Left lung (tissue), 4 donors: ENCODE measurements at regions not wholly inside any gene's neighbourhood (a gene's known extent, or its start where the extent isn't known, plus 50 kb on each side); places are given as distances from the start of the nearest gene placed in this dataset.

Experiments used
- ATAC-seq: fragments of 200-7000 bp; cut with Tn5 transposase; one replicate; pipeline ENCODE4 v1.9.1; 2020; ENCODE audit warnings: moderate library complexity
- DNase-seq, 4 donors: peaks; one replicate each; pipeline ENCODE4 v3.0.0-alpha.2; 2013 to 2020
- H3K27ac ChIP-seq, 2 donors: fragments of 200-600 bp; sonication (generic) in 1 of 2; one replicate each; pipeline versions ENCODE4 v1.5.0 to v1.8.0; 2020 to 2021
- H3K27me3 ChIP-seq, 2 donors: fragments of 200-600 bp; sonication (generic) in 1 of 2; one replicate each; pipeline versions ENCODE4 v1.5.0 to v1.8.0; 2020 to 2021
- H3K36me3 ChIP-seq, 2 donors: fragments of 200-600 bp; sonication (generic) in 1 of 2; one replicate each; pipeline versions ENCODE4 v1.5.0 to v1.8.0; 2020 to 2021
- H3K4me1 ChIP-seq, 2 donors: fragments of 200-600 bp; one replicate each; pipeline ENCODE4 v1.8.0; 2021
- H3K4me3 ChIP-seq, 2 donors: fragments of 200-600 bp; sonication (generic) in 1 of 2; one replicate each; pipeline versions ENCODE4 v1.5.0 to v1.8.0; 2020 to 2021; ENCODE audit warnings: mild to moderate bottlenecking in 1 of 2
- H3K9me3 ChIP-seq, 2 donors: fragments of 200-600 bp; sonication (generic) in 1 of 2; one replicate each; pipeline versions ENCODE4 v1.5.0 to v1.8.0; 2020 to 2021
- intact Hi-C, 2 donors: fragments of 100-400 bp; cut with DNase I; formaldehyde crosslinking; loops; one replicate each; pipeline versions ENCODE4 v1.11.2 to v1.14.2; 2022
- TF ChIP-seq, protein P1 (sequence below), 2 donors: fragments of 200-600 bp; sonication (generic) in 1 of 2; IDR thresholded peaks; one replicate each; pipeline versions ENCODE4 v1.5.0 to v1.8.0; 2021; ENCODE audit warnings: antibody characterized with exemption in 2 of 2
- donor health status: DM: no; HTN: yes; CAD: no.
- donor health status: DM: no; HTN: no; CAD: no.

GRCh38 chr5:7221041-7221440 is 174.9 kb upstream of the ADCY2 start:
- Histone ChIP-seq H3K4me1 (no peaks in the 10 kb centered on the region), H3K36me3 (no peaks in the 10 kb centered on the region), H3K27me3 (no peaks in the 10 kb centered on the region), H3K27ac (no peak overlapping the region), H3K9me3 (no peaks in the 10 kb centered on the region), H3K4me3 (no peak overlapping the region)
- DNase-seq (no peak), ATAC-seq (no peak)
- TF ChIP-seq, protein P1, sequence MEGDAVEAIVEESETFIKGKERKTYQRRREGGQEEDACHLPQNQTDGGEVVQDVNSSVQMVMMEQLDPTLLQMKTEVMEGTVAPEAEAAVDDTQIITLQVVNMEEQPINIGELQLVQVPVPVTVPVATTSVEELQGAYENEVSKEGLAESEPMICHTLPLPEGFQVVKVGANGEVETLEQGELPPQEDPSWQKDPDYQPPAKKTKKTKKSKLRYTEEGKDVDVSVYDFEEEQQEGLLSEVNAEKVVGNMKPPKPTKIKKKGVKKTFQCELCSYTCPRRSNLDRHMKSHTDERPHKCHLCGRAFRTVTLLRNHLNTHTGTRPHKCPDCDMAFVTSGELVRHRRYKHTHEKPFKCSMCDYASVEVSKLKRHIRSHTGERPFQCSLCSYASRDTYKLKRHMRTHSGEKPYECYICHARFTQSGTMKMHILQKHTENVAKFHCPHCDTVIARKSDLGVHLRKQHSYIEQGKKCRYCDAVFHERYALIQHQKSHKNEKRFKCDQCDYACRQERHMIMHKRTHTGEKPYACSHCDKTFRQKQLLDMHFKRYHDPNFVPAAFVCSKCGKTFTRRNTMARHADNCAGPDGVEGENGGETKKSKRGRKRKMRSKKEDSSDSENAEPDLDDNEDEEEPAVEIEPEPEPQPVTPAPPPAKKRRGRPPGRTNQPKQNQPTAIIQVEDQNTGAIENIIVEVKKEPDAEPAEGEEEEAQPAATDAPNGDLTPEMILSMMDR (IDR thresholded peaks at IDR 0.05), result no peak
- intact Hi-C loops, result no loop called here

- Histone ChIP-seq H3K9me3 (peaks cover 0 to 4% of the 10 kb centered on the region in 2 donors), H3K27ac (no peak overlapping the region), H3K4me1 (no peaks in the 10 kb centered on the region), H3K27me3 (no peaks in the 10 kb centered on the region), H3K36me3 (no peaks in the 10 kb centered on the region), H3K4me3 (no peak overlapping the region)
- no peak for DNase-seq
- TF ChIP-seq, protein P1 (IDR thresholded peaks at IDR 0.05), result no peak
- no peak for ATAC-seq
- intact Hi-C loops, result no loop called here
Measured at GRCh38 chr5:7225826-7226225, 170.1 kb upstream of the ADCY2 start.

DNA sequence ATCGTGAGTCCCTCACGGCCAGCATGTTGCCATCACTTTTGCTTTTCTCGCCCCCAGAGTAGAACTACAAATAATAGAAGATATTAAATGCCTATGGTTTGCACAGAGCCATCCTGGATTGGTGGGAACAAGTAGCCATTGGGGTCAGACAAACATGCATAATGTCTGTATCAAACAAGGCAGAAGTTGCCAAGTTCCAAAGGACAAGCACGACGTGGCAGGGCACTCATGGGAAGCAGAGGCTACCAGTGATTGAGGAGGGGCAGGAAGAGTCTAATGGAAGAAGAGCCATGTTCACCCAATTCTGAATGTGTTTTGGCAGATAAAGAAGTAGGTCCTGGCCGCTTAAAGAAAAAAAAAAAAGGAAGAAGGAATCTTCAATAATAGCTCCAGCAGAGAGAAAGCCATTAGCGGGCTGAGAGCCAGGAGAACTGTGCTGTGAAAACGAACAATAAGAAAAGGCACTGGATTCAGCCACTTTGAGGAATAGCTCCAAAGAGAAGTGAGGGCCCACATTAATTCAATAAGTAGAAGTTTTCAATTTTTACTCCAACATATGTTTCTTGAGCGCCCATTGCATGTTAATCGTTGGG is 153.7 kb upstream of the ADCY2 start:
- intact Hi-C loops, result no loop called here
- H3K4me3 ChIP-seq, result no peak overlapping the region
- DNase-seq, result peak in 1 of 4 donors; percentile 10
- no peak for ATAC-seq
- no peaks in the 10 kb centered on the region for H3K27me3 ChIP-seq
- H3K4me1 ChIP-seq, result no peaks in the 10 kb centered on the region
- H3K36me3 ChIP-seq, result no peaks in the 10 kb centered on the region
- H3K9me3 ChIP-seq, result no peaks in the 10 kb centered on the region
- TF ChIP-seq, protein P1 (IDR thresholded peaks at IDR 0.05), result no peak
- H3K27ac ChIP-seq, result no peak overlapping the region

DNA sequence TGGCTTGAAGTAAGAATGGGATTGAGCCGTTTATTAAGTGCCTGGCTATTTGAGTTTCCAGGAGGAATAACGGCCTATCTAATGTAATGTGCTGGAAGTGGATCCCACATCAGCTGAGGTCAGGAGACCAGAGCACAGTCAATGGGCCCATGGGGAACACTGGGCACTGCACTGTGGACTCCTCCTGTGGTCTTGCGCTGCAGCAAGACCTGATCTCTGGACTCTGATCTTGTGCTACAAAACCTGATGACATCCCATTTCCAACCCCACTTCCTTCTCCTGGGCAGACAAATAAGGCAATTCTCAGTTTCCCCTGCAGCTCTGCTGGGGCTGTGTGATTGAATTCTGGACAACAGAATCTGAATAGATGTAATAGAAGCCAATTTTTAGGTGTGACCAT is 151.7 kb upstream of the ADCY2 start:
- no peak overlapping the region for H3K27ac ChIP-seq
- no peaks in the 10 kb centered on the region for H3K27me3 ChIP-seq
- ATAC-seq, result no peak
- no peaks in the 10 kb centered on the region for H3K9me3 ChIP-seq
- no peaks in the 10 kb centered on the region for H3K4me1 ChIP-seq
- TF ChIP-seq, protein P1 (IDR thresholded peaks at IDR 0.05), result no peak
- no peak for DNase-seq
- H3K4me3 ChIP-seq, result no peak overlapping the region
- no peaks in the 10 kb centered on the region for H3K36me3 ChIP-seq
- intact Hi-C loops, result no loop called here

GRCh38 chr5:7245121-7245651 is 150.8 kb upstream of the ADCY2 start:
- no peak for DNase-seq
- TF ChIP-seq, protein P1 (IDR thresholded peaks at IDR 0.05), result no peak
- no peaks in the 10 kb centered on the region for H3K9me3 ChIP-seq
- no peak overlapping the region for H3K4me3 ChIP-seq
- no peaks in the 10 kb centered on the region for H3K36me3 ChIP-seq
- H3K4me1 ChIP-seq, result no peaks in the 10 kb centered on the region
- H3K27ac ChIP-seq, result no peak overlapping the region
- intact Hi-C loops, result no loop called here
- ATAC-seq, result no peak
- no peaks in the 10 kb centered on the region for H3K27me3 ChIP-seq
